Gastrocnemius medialis (tissue), 4 donors: ENCODE measurements at regions not wholly inside any gene's neighbourhood (a gene's known extent, or its start where the extent isn't known, plus 50 kb on each side); places are given as distances from the start of the nearest gene placed in this dataset.

ENCODE experiments used
- ATAC-seq, 2 donors: fragments of 150-250 bp; one replicate each; pipeline ENCODE4 v1.9.1; 2016
- DNase-seq, 2 donors: peaks; one replicate each; pipeline ENCODE4 v3.0.0-alpha.2; 2019
- H3K27ac ChIP-seq, 4 donors: fragments of 200-600 bp; sonication (generic); 1 replicate in 1 of 4; 2 replicates in 3 of 4; pipeline ENCODE4 v1.5.1; 2016 to 2018; ENCODE audit warnings: mild to moderate bottlenecking in 2 of 4, moderate library complexity in 1 of 4
- H3K27me3 ChIP-seq, 3 donors: fragments of 200-600 bp; sonication (generic) in 2 of 3; 1 replicate in 1 of 3; 2 replicates in 2 of 3; pipeline versions ENCODE4 v1.5.1 to v1.6.0; 2016 to 2019; ENCODE audit warnings: mild to moderate bottlenecking in 1 of 3, moderate library complexity in 1 of 3
- H3K36me3 ChIP-seq, 2 donors: fragments of 200-600 bp; sonication (generic) in 1 of 2; one replicate each; pipeline ENCODE4 v1.5.1; 2017 to 2018
- H3K4me1 ChIP-seq, 2 donors: fragments of 200-600 bp; sonication (generic) in 1 of 2; one replicate each; pipeline ENCODE4 v1.5.1; 2016 to 2017; ENCODE audit warnings: mild to moderate bottlenecking in 2 of 2
- H3K4me3 ChIP-seq, 4 donors: fragments of 200-600 bp; sonication (generic) in 3 of 4; 1 replicate in 1 of 4; 2 replicates in 3 of 4; pipeline ENCODE4 v1.5.1; 2016 to 2019; ENCODE audit warnings: mild to moderate bottlenecking in 2 of 4
- H3K9me3 ChIP-seq, 3 donors: fragments of 200-600 bp; sonication (generic) in 2 of 3; 1 replicate in 1 of 3; 2 replicates in 2 of 3; pipeline ENCODE4 v1.5.1; 2016 to 2019
- POLR2A ChIP-seq, 2 donors: fragments of 450-650 bp; IDR thresholded peaks; one replicate each; pipeline ENCODE4 v1.6.1; 2017; ENCODE audit warnings: antibody characterized with exemption in 2 of 2, mild to moderate bottlenecking in 2 of 2, moderate library complexity in 2 of 2
- in situ Hi-C, 4 donors: fragments of 200-750 bp; cut with MboI; loops; one replicate each; pipeline versions ENCODE4 v1.15.0 to v1.8.0; 2017; ENCODE audit warnings: low sequenced_read_pairs in 4 of 4
- intact Hi-C: fragments of 100-400 bp; cut with DNase I; formaldehyde crosslinking; loops from one replicate; pipeline ENCODE4 v1.15.1; 2023; ENCODE audit warnings: low total_unique reads
- TF ChIP-seq, protein P1 (sequence below), 5 experiments: fragments of 450-650 bp in 3 of 5; fragments of 200-600 bp in 2 of 5; sonication (generic) in 2 of 5; IDR thresholded peaks in 4 of 5; conservative IDR thresholded peaks in 1 of 5; 1 replicate in 4 of 5; 2 replicates in 1 of 5; pipeline ENCODE4 v1.5.1; 2016 to 2019; ENCODE audit warnings: antibody characterized with exemption in 5 of 5, mild to moderate bottlenecking in 3 of 5, moderate library complexity in 3 of 5

DNA sequence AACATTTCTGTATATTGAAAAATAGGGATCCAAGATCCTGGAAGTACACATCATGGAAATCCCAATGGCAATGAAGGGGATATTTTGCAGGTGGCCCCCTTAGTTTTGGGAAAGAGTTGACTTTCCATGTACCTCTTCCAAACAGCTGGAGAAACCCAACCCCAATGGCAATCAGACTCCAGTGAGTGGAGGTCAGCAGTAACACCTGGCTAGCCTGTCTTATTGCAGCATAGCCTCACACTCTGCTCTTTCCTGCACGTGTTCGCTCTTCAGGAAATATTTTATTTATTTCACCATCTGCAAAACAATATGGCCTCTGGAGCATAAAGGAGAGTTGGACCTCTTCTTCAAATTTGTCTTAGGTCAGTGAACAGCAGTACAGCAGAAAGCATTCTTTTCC lies 340.0 kb upstream of the NRP1 start:
- TF ChIP-seq POLR2A (IDR thresholded peaks at IDR 0.05) = no peak
- TF ChIP-seq, protein P1, sequence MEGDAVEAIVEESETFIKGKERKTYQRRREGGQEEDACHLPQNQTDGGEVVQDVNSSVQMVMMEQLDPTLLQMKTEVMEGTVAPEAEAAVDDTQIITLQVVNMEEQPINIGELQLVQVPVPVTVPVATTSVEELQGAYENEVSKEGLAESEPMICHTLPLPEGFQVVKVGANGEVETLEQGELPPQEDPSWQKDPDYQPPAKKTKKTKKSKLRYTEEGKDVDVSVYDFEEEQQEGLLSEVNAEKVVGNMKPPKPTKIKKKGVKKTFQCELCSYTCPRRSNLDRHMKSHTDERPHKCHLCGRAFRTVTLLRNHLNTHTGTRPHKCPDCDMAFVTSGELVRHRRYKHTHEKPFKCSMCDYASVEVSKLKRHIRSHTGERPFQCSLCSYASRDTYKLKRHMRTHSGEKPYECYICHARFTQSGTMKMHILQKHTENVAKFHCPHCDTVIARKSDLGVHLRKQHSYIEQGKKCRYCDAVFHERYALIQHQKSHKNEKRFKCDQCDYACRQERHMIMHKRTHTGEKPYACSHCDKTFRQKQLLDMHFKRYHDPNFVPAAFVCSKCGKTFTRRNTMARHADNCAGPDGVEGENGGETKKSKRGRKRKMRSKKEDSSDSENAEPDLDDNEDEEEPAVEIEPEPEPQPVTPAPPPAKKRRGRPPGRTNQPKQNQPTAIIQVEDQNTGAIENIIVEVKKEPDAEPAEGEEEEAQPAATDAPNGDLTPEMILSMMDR (IDR thresholded peaks at IDR 0.05 in 4 of 5, conservative IDR thresholded peaks at IDR 0.05 in 1 of 5) = no peak
- intact Hi-C loops = no loop called here
- DNase-seq (no peak), ATAC-seq (no peak)
- peaks cover 4 to 10% of the 10 kb centered on the region in 2 donors for H3K4me1 ChIP-seq
- in situ Hi-C loops = no loop called here
- H3K9me3 ChIP-seq = no peaks in the 10 kb centered on the region
- no peak overlapping the region for H3K4me3 ChIP-seq
- H3K36me3 ChIP-seq = no peaks in the 10 kb centered on the region
- peak overlapping the region in 1 of 4 donors; percentile 28 for H3K27ac ChIP-seq
- H3K27me3 ChIP-seq = no peaks in the 10 kb centered on the region

DNA sequence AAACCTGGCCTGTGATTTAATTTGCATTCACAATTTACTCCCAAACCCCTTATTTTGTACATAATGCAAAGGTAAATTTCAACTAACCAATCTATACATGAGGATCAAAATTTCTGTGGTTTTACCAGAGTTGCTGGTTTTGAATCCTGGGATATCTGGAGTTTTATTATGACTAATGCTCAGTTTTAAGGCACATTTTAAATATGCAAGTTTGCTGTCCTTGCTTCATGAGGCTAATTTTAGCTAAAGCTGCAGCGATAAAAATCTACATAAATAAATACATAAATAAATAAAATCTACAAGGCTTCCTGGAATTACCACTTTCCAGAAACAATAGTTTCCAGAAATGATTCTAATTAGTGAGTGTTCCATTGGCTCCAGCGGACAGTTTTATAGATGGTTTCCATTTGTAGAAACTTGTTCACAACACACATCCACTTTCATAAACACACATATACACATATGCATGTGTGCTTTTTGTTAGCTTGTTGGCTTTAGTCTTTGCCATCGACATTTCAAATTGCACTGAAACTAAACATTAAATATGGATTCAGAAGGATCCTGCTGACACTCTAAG lies 339.5 kb upstream of the NRP1 start:
- ATAC-seq = no peak
- no peak overlapping the region for H3K27ac ChIP-seq
- no peak for TF ChIP-seq POLR2A (IDR thresholded peaks at IDR 0.05)
- TF ChIP-seq, protein P1 (IDR thresholded peaks at IDR 0.05 in 4 of 5, conservative IDR thresholded peaks at IDR 0.05 in 1 of 5) = no peak
- H3K9me3 ChIP-seq = no peaks in the 10 kb centered on the region
- no peaks in the 10 kb centered on the region for H3K27me3 ChIP-seq
- H3K4me3 ChIP-seq = no peak overlapping the region
- H3K36me3 ChIP-seq = no peaks in the 10 kb centered on the region
- in situ Hi-C loops (no loop called here), intact Hi-C loops (no loop called here)
- DNase-seq = no peak
- peaks cover 4 to 10% of the 10 kb centered on the region in 2 donors for H3K4me1 ChIP-seq

DNA sequence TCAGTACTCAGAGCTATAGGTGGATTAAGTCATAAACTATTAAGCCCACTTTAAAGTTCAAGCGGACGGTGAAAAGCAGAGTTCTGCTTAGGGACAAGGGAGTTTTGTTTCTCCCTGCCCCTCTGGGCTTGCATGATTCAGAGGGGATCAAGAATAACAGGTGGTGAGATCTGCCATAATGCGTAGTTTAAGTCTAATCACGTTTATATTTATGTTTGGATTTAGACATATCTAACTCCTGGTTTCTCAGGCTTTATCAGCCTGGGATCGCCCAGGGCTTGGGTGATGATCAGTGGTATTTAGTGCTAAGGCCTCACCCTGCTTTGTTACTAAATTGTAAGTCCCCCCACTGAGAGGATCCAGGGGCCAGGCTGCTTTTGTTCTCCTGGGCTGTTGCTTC lies 335.4 kb upstream of the NRP1 start:
- ATAC-seq = no peak
- H3K4me3 ChIP-seq = no peak overlapping the region
- no peak overlapping the region for H3K27ac ChIP-seq
- TF ChIP-seq, protein P1 (IDR thresholded peaks at IDR 0.05 in 4 of 5, conservative IDR thresholded peaks at IDR 0.05 in 1 of 5) = no peak
- TF ChIP-seq POLR2A (IDR thresholded peaks at IDR 0.05) = no peak
- no peaks in the 10 kb centered on the region for H3K36me3 ChIP-seq
- no peaks in the 10 kb centered on the region for H3K27me3 ChIP-seq
- intact Hi-C loops = no loop called here
- in situ Hi-C loops = no loop called here
- DNase-seq = no peak
- no peaks in the 10 kb centered on the region for H3K4me1 ChIP-seq
- no peaks in the 10 kb centered on the region for H3K9me3 ChIP-seq

DNA sequence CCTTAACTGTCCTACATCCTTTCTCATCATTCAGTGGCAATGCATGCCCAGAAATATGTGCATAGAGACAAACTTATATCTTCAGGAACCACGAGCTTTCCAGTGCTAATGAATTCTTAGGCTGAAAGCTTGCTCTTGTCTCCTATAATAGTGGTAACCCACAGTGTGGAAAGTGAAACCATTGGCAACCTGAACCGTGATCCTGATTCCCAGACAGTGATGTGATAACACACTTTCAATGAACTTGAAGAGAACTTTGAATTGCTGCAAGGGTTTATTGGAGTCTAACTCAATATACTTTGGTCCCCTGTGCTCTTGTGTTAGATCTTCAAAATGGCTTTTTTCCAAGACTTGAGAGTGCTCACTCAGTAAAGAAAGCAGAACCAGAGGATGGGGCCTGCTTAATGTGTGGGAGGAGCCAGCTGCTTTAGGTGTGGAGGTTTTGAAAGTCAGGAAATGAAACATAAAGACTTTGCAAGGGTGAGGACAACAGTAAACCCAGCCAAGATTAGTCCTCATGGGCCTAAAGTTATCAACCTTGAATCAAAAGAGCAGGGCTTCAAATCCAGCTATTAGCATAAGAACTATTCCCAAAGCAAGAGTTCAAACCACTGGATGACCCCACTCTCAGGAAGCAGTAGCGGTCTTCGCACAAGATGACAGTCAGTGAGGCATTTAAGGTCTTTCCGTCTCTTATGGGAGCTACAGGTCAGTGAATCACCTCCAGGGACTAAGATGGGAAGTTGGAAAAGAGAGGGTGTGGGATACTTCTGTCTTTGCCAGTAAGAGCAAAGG lies 332.4 kb upstream of the NRP1 start:
- TF ChIP-seq, protein P1 (IDR thresholded peaks at IDR 0.05 in 4 of 5, conservative IDR thresholded peaks at IDR 0.05 in 1 of 5) = no peak
- TF ChIP-seq POLR2A (IDR thresholded peaks at IDR 0.05) = no peak
- ATAC-seq (no peak), DNase-seq (no peak)
- Histone ChIP-seq H3K27me3 (no peaks in the 10 kb centered on the region), H3K36me3 (no peaks in the 10 kb centered on the region), H3K4me3 (no peak overlapping the region), H3K9me3 (no peaks in the 10 kb centered on the region), H3K4me1 (peaks cover 7 to 13% of the 10 kb centered on the region in 2 donors), H3K27ac (no peak overlapping the region)
- intact Hi-C loops (no loop called here), in situ Hi-C loops (no loop called here)
